GM19351 (cell line): ENCODE measurements at regions not wholly inside any gene's neighbourhood (a gene's known extent, or its start where the extent isn't known, plus 50 kb on each side); places are given as distances from the start of the nearest gene placed in this dataset.

Source experiments
- ATAC-seq: cut with Tn5 transposase; IDR thresholded peaks from one replicate; pipeline ENCODE4 v1.9.1; 2021; ENCODE audit warnings: mild to moderate bottlenecking, moderate library complexity; ENCODE audit not compliant: unreplicated experiment

- ATAC-seq: no peak
These were observed 141.1 kb upstream of the IRF2BP2 start for GRCh38 chr1:234750922-234751627.

GRCh38 chr1:234748713-234749112, 138.7 kb upstream of the IRF2BP2 start:
- ATAC-seq: no peak

- no peak for ATAC-seq
These were observed 138.1 kb upstream of the IRF2BP2 start for GRCh38 chr1:234748066-234748465.

- ATAC-seq: no peak
These were observed 136.8 kb upstream of the IRF2BP2 start for GRCh38 chr1:234746798-234747196.

- ATAC-seq: no peak
These were observed 136.1 kb upstream of the IRF2BP2 start for GRCh38 chr1:234745844-234746797.

GRCh38 chr1:234745276-234745675, 135.3 kb upstream of the IRF2BP2 start:
- ATAC-seq: no peak

GRCh38 chr1:234743791-234744611, 134.0 kb upstream of the IRF2BP2 start:
- ATAC-seq: no peak

- no peak for ATAC-seq
These were observed 132.6 kb upstream of the IRF2BP2 start for GRCh38 chr1:234742622-234743021.

GRCh38 chr1:234737967-234738314, 128.0 kb upstream of the IRF2BP2 start:
- ATAC-seq: no peak

GRCh38 chr1:234735916-234736315, 125.9 kb upstream of the IRF2BP2 start:
- no peak for ATAC-seq

GRCh38 chr1:234735476-234735875, 125.5 kb upstream of the IRF2BP2 start:
- ATAC-seq: no peak

GRCh38 chr1:234734869-234735268, 124.9 kb upstream of the IRF2BP2 start:
- no peak for ATAC-seq

GRCh38 chr1:234734412-234734835, 124.4 kb upstream of the IRF2BP2 start:
- no peak for ATAC-seq

GRCh38 chr1:234733427-234733826, 123.4 kb upstream of the IRF2BP2 start:
- no peak for ATAC-seq

- ATAC-seq: no peak
These were observed 122.9 kb upstream of the IRF2BP2 start for GRCh38 chr1:234732671-234733390.

- no peak for ATAC-seq
These were observed 122.3 kb upstream of the IRF2BP2 start for GRCh38 chr1:234732260-234732659.

- ATAC-seq: peak; percentile 33
These were observed 121.6 kb upstream of the IRF2BP2 start for GRCh38 chr1:234731569-234732085.

GRCh38 chr1:234730770-234731568, 121.0 kb upstream of the IRF2BP2 start:
- ATAC-seq: peak; percentile 72

- ATAC-seq: no peak
These were observed 120.4 kb upstream of the IRF2BP2 start for GRCh38 chr1:234730475-234730769.
